ENCODE measurements at regions not wholly inside any gene's neighbourhood (a gene's known extent, or its start where the extent isn't known, plus 50 kb on each side); places are given as distances from the start of the nearest gene placed in this dataset.

- no peak for DNase-seq (ENCODE audit: low spot score)
Measured at GRCh38 chr6:105611606-105612005, 208.7 kb upstream of the PREP start.

- peak; percentile 16 for DNase-seq (ENCODE audit: low spot score)
Measured at GRCh38 chr6:105609375-105609991, 206.6 kb upstream of the PREP start.

GRCh38 chr6:105608711-105609374 is 206.0 kb upstream of the PREP start:
- no peak for DNase-seq (ENCODE audit: low spot score)

DNA sequence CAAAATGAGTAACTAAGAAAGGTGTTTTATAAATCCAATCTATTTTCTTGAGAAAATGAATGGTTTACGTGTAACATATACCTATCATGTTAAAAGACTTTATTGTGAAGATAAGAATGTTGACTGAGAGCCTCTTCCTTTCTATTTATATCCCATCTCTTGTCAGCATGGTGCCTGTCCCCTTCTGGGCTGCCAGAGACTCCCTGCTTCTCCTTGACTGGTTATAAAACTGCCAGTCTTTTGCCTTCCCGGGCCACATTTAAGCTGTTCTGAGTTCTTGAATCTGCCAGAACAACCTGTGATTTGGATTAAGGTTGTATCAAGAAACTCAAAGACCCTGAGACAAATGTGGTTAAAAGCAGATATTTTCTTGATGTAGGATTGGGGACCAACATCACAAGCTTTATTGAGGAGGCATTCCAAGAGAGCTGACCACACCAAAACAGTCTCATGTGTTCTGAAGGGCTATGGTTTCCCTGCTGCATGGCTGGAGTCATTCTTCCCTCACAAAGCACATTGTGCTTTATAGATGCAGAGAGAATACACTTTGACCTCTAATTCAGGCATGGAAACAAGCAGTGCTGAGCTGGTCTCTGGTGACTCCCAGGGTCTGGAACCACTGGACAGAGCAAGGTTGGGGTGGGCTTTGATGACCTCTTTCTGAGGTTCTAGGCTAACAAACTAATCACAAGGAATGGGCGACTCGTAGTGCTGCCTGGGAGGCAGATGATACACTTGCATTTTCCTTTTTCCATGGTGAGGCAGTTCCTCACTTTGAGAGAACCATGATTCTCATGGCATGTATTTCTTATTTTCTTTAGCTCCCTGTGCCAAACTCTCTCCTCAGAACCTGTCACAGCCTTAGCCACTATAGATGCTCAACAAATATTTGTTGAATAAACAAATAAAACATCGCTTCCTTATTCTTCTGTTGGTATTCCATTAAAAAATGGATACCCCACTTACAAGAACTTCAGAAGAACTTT is 205.0 kb upstream of the PREP start:
- DNase-seq (ENCODE audit: low spot score): no peak

GRCh38 chr6:105606831-105607463 is 204.1 kb upstream of the PREP start:
- no peak for DNase-seq (ENCODE audit: low spot score)

GRCh38 chr6:105604587-105604884 is 201.7 kb upstream of the PREP start:
- no peak for DNase-seq (ENCODE audit: low spot score)

DNA sequence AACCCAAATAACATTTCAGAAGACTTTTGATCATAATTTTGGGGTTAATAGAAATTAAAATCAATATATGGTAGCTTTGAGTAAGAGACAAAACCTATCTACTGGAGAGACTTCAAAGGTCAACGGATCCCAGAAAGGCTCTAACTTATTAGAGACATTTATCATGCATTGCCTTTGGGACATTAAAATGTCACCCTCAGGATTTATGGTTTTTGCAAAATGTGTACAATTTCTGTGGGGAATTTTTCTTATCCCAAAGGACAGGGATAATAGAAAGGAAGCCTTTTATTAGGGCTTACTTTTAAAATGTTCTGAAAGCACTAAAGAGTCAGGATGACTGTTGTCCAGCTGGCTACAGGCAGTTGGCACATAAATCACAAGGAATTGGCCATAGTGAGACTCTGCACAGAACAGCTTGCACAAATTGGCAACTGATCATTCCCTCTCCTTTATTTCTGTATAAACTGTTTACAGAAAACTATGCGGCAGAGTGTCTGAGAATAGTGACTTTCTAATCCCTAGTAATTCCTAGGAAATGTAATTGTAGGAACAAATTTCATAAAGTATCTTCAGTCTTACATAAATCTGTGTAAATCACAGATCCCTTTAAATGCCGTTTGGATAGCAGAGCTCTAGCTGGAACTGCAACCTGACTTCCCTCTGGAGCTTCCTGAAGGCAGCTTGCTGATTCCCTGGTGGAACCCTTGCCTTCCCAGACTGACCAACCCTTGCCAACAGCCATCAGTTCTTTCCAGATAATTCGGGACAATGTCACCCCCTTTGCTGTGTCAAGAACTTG is 201.1 kb upstream of the PREP start:
- DNase-seq (ENCODE audit: low spot score): peak; percentile 22

DNA sequence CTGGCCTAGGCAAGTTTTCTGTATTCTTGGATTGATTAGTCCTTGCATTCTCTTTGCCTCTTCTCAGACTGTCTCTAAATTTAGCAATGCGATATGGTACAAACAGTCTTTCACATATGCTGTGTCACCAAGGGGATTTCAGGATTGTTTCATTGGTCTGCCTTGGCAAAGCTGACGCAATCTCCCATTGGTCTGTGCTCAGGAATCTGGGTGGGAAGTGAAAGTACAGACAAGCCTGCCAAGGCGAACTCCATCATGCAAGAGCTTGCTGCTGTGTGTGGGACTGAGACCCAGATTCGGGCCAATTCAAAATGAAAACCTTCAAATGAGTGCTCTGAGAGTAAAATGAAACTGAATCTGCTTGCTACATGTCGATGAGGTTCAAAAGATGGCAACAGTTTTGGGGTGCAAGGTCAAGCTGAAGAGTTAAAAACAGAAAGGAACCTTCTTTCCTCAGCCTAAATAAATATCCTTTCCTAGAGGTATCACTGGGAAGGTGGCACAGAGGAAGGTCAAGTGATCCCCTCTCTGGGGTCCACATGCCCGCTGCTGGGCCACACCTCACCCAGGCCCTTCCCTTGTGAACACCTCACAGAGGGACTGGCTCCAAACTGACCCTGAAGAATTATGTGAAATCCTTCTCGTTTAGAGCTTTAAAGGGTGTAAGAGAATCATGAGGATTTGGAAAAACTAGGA is 198.8 kb upstream of the PREP start:
- peak; percentile 66 for DNase-seq (ENCODE audit: low spot score)

DNA sequence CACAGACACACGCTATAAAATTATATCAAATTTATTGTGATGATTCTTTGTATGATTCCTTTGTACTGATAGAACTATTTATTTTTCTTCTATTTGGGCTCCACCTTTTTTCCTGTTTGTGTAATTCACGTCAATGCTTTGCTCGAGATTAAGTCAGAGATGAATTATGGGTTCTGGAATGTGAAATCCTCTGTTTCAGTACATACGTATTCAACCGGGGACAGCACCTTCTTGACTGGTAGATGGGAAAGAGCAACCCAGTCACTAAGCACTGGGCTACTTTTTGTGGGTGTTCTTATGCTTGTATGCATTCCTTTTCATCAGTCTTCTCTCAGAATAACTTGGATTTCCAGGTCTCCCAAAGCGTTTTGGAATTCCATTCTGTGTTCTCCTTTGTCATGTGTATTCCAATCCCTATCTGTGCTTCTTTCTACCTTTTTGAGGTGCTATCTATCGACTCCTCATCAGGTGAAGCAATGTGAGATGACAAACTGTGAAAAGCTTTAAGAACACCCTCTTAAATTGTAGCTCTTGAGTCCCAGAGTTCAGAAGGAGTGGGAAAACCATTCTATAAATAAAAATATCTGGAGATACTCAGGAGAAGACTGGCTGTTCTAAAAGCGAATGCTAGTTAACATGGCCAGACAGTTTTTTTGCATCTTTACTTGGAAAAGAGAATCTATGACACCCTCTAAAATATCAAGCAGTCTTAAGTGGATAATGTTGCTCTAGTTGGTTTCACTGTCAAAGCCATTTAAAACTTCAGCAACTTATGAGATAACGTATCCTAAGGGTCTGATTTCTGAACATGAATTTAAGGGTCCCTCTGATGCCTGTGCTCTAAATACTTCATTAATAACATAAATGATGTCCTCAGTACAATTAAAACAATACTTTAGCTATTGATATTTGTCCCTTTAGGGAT is 197.7 kb upstream of the PREP start:
- DNase-seq (ENCODE audit: low spot score): no peak

- no peak for DNase-seq (ENCODE audit: low spot score)
Measured at GRCh38 chr6:105598264-105598663, 195.4 kb upstream of the PREP start.

DNA sequence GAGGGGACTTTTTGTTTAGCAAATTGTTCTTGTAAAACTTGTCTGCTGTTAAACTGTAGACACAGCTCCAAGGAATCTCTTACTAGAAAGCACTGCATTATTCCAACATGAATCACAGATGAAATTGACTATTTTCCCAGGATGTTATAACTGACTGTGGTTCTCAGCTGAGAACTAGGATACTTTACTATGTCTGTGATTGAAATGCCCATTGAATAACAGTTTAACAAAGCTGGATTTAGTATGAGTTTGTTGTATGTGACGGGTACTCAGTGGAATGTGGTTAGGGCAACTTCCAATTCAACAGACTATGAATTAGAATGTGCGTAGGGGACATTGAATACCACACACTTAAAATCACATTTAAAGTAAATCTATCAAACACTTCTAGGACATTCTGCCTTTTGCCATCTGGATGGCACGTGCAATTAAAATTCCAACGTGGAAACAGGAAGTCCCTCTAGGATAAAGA is 193.4 kb upstream of the PREP start:
- no peak for DNase-seq (ENCODE audit: low spot score)

- DNase-seq (ENCODE audit: low spot score): no peak
Measured at GRCh38 chr6:105595829-105596228, 192.9 kb upstream of the PREP start.

DNA sequence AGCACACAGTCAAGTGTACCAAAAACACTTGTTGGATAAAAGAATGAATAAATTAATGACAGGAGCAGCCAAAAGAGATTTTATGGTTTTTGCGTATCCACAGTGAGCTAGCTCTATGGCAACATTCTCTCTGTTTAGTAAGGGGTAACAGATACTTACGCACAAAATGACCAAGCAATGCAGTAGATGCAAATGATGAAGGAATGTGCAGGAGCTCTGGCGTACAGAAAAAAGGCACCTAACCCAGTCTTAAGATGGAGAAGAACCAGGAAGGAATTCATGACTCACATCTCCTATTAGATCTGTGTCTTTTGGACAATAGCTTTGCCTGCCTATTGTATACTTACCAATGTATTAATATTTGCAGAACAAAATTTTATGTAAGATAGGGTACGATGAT is 191.9 kb upstream of the PREP start:
- no peak for DNase-seq (ENCODE audit: low spot score)

DNA sequence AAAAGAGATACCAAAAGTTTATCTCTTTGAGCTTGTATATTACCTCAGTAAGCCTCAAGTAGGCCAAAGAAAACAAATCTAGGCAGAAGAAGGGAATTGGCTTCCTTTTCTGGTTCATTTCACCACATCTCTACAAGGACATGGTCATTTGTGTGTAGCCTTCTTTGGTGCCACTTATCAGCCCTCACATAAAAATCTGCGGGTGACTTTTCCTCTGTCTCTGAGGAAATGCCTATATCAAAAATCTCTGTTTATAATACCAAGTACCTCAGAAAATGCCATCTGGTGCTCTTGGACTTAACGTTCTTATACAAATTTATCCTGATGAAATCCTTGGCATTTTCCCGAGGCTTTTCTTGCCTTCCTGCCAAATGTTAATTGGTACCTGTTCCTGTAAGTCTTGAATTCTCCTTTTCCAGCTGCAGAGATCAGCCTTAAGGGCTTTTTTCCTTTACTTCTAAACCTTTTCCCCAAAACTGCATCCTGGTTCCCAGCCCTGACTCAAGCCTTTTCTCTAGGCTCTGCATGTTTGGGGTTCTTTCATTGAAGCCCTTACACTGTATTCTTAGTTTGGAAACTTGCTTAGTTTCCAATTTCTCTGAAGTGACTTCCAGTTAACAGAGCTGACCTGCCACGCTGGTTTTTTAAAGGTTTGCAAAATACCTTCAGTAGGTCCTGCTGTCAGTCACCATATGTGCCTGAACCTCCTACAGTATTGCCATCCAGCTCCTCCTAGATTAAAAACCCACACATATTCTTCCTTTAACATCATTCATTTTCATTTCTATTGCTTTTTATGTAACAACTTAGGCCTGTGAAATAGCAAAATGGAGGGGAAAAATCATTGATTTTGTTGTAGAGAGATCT is 191.2 kb upstream of the PREP start:
- no peak for DNase-seq (ENCODE audit: low spot score)

- DNase-seq (ENCODE audit: low spot score): no peak
Measured at GRCh38 chr6:105593056-105593690, 190.3 kb upstream of the PREP start.

DNA sequence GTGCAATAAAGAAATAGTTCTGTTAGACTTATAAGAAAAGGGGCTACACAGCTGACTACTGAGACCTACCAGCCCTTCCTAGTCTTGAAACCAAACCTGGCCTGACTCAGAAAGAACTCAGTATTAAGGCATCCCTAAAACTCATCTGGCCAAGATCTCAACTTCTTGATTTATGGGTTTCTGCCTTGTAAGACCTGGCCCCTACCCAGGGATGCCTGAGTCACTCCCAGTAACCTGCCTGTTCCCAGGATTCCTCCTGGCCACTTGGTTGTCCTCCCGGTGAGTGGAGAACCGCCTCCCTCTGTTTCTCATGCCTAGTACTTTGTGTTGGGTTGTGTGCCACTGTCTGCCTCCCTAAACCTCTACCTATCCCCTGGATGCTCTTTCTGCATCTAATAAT is 189.4 kb upstream of the PREP start:
- DNase-seq (ENCODE audit: low spot score): no peak

- no peak for DNase-seq (ENCODE audit: low spot score)
Measured at GRCh38 chr6:105591053-105591452, 188.2 kb upstream of the PREP start.

DNA sequence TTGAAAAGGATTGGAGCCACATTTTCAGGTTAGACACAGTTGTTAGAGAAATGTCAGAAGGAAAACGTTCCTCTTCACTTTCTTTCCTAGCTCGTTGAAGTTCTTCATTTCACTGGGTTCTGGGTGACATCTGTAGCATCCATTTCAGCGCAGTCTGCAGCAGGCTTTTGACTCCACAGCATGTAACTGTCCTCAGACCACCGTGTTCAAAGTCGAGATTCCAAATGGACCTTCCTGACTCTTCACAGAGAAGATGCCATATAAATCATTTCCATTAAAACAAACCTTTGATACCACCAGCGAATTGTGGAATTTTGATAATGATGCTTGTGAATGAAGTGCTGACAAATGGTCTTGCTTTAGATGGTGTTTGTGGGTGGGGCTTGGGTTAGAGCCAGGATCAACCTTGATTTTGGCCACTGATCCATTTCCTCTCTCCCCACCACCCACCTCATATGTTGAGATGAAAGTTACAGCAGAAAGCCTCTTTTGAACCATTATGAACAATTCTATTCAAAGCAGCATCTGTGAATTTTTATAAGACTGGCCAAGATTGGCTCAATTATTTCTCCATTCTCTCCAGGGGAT is 185.3 kb upstream of the PREP start:
- no peak for DNase-seq (ENCODE audit: low spot score)
